Left ventricle myocardium inferior (tissue), 1 donor: ENCODE measurements at regions not wholly inside any gene's neighbourhood (a gene's known extent, or its start where the extent isn't known, plus 50 kb on each side); places are given as distances from the start of the nearest gene placed in this dataset.

Experiments
- DNase-seq: peaks from one replicate; pipeline ENCODE4 v3.0.0-alpha.2; 2020
- H3K27ac ChIP-seq: fragments of 200-600 bp; replicated peaks from 2 replicates; pipeline ENCODE4 v1.8.0; 2021
- H3K27me3 ChIP-seq: fragments of 200-600 bp; 2 replicates; pipeline ENCODE4 v1.8.0; 2021; ENCODE audit warnings: low read depth
- H3K36me3 ChIP-seq: fragments of 200-600 bp; 2 replicates; pipeline ENCODE4 v1.8.0; 2021
- H3K4me1 ChIP-seq: fragments of 200-600 bp; 2 replicates; pipeline ENCODE4 v1.8.0; 2021
- H3K4me3 ChIP-seq: fragments of 200-600 bp; 2 replicates; pipeline ENCODE4 v1.8.0; 2021; ENCODE audit warnings: mild to moderate bottlenecking, moderate library complexity
- H3K9me3 ChIP-seq: fragments of 200-600 bp; replicated peaks from 2 replicates; pipeline ENCODE4 v1.8.0; 2021
- intact Hi-C: fragments of 100-400 bp; cut with micrococcal nuclease; formaldehyde crosslinking; loops from one replicate; pipeline ENCODE4 v1.11.0; 2022
- TF ChIP-seq, protein P1 (sequence below): fragments of 200-600 bp; IDR thresholded peaks from 2 replicates; pipeline ENCODE4 v1.8.0; 2021; ENCODE audit warnings: antibody characterized with exemption, mild to moderate bottlenecking, borderline replicate concordance
- donor health status: DM: no; HTN: yes; CAD: no; lungs with severe emphysema.

DNA sequence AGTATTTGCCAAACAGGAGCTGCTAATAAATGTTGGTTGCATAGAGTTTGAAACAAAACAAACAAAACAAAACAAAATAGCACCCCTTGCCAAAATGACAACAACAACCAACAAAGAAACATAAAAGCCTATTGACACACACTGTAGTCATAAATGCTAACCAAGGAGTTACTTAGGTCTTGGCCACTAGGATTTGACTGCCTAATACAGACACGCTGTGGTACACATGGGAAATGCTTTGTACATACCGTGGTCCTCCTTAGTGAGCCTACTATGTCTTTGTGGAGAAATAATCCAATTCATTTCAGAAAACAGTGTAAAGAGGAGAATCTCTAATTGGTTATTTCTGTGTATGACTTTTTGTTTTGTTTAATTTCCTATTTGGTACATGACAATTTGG is 53.2 kb upstream of the MTPN start:
- Histone ChIP-seq H3K36me3 (no peaks in the 10 kb centered on the region), H3K27ac (no peak overlapping the region), H3K4me3 (no peak overlapping the region), H3K4me1 (peaks cover 24% of the 10 kb centered on the region), H3K9me3 (no peaks in the 10 kb centered on the region), H3K27me3 (no peaks in the 10 kb centered on the region)
- intact Hi-C loops: no loop called here
- TF ChIP-seq, protein P1, sequence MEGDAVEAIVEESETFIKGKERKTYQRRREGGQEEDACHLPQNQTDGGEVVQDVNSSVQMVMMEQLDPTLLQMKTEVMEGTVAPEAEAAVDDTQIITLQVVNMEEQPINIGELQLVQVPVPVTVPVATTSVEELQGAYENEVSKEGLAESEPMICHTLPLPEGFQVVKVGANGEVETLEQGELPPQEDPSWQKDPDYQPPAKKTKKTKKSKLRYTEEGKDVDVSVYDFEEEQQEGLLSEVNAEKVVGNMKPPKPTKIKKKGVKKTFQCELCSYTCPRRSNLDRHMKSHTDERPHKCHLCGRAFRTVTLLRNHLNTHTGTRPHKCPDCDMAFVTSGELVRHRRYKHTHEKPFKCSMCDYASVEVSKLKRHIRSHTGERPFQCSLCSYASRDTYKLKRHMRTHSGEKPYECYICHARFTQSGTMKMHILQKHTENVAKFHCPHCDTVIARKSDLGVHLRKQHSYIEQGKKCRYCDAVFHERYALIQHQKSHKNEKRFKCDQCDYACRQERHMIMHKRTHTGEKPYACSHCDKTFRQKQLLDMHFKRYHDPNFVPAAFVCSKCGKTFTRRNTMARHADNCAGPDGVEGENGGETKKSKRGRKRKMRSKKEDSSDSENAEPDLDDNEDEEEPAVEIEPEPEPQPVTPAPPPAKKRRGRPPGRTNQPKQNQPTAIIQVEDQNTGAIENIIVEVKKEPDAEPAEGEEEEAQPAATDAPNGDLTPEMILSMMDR: no peak
- DNase-seq: no peak

DNA sequence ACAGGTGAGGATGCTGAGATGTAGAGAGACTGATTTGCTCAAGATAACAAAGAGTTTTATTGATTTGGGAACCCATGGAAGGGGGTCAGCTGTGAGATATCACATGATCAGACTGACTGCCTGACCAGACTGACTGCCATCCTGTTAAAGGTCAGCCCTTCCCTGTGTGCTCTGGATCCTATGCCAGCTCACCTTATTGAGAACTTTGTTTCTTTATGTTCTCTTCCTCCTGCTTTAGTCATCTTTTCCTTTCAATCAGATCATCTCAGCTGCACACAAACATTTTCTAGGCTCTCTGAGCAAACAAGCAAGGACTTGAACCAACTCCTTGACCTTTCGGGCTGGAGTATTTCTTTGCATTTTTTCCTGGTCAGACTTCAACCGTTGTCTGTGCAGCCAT is 50.0 kb upstream of the MTPN start:
- Histone ChIP-seq H3K4me3 (no peak overlapping the region), H3K9me3 (no peaks in the 10 kb centered on the region), H3K27me3 (no peaks in the 10 kb centered on the region), H3K4me1 (no peaks in the 10 kb centered on the region), H3K27ac (no peak overlapping the region), H3K36me3 (no peaks in the 10 kb centered on the region)
- no peak for DNase-seq
- intact Hi-C loops: no loop called here
- TF ChIP-seq, protein P1: no peak
